ENCODE measurements at regions not wholly inside any gene's neighbourhood (a gene's known extent, or its start where the extent isn't known, plus 50 kb on each side); places are given as distances from the start of the nearest gene placed in this dataset.
"Not testable (repeated sequence)": the region's sequence is repeated elsewhere in the genome, so short reads cannot be mapped to it uniquely, and the experiment has no call there.

DNA sequence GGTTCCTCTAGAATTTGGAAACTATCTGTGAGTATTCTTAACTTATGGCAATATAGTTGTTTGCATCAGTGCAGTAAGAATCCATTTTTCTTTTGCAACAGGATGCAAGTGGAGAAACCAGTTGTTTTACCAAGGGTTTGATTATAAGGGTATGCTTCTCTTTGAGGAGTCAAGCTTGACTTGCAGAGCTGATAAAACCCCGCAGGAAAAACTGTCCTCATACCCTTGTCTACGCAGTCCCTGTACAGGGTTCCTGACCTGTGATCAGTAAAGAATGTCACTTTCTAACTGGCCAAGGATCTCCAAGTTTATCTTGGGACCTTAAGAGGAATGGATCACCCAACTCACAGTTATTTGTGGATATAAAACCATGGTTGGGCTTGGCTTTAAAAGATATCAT, 161.1 kb upstream of the OLIG3 start:
- DNase-seq (ENCODE audit: low read depth in 2 of 2): no peak

DNA sequence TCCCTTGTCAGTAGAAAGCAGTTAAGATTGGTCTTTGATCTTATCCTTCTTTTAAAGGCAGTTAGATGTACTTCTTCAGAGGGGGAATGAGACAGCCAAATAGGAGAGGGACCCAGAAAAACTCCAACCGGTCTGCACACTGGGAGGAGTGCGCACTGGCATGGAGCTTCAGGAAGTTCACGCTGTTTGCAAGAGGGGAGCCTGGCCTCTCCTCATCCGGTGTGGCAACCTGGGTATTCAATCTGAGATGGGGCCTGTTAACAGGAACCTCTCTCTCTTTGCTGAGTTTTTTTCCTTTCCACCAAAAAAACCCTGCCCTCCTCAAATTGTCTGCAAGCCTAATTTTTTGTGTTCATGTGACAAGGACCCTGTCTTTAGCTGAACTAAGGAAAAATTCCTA, 162.5 kb upstream of the OLIG3 start:
- DNase-seq (ENCODE audit: low read depth in 2 of 2): no peak

DNA sequence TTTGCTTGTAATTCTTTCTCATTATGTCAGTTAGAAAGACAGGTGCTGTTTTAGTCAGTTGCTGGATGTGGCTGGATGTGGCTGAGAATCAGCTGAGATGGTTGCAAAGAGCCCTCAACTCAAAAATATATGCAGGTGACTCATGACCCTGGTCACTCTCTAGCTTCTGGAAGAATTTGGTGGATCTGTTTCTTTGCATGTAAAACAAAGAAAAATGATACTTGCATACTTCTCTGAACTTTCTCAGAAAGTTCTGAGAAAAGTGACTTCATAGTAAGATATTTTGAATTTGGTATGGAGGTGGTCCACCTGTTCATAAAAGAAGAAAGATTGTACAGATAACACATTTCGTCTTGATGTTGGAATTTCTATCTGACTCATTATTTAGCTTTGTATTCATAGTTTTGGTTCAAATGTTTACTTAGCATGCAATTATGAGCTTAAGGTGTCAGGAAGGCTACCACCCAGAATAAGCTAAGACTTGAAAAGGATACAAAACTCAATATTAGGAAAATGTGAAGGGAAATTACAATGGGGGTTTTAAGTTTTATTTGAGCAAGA, 163.2 kb upstream of the OLIG3 start:
- DNase-seq (ENCODE audit: low read depth in 2 of 2): no peak

DNA sequence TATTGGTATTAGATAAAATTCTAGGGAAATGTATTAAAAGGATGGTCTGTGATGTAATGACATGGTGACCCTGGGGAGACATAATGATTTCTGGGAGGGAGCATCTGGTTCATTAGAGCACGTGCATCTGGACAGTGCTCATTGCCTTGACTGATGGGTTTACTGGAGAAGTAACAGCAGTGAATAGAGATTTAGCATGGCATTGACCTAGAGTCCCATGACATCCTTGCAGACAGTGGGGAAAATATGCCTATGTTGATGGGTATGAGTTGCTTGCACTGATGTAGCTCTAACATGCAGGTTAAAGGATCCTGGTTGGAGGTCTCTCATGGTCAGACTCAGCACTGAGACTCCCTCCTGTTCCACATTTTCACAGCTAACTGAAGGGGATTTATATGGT, 164.1 kb upstream of the OLIG3 start:
- DNase-seq (ENCODE audit: low read depth in 2 of 2): no peak

DNA sequence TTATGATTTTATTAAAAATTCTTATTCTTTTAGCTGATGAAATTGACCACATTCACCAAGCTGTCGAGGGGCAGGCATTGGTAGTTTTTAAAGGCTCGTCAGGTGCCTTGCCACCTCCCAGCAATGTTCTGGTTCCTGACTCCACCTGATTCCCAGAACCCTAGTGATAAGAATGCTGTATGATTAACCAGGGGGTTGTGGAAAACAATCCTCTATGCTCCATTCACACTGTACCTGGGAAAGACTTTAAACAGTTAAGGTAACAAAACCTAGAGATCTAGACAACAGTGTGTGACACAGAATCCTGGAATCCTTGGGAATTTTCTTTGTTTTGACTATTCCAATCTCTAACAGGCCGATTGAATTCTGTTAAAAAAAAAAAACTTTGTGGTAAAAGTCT, 165.7 kb upstream of the OLIG3 start:
- no peak for DNase-seq (ENCODE audit: low read depth in 2 of 2)

DNA sequence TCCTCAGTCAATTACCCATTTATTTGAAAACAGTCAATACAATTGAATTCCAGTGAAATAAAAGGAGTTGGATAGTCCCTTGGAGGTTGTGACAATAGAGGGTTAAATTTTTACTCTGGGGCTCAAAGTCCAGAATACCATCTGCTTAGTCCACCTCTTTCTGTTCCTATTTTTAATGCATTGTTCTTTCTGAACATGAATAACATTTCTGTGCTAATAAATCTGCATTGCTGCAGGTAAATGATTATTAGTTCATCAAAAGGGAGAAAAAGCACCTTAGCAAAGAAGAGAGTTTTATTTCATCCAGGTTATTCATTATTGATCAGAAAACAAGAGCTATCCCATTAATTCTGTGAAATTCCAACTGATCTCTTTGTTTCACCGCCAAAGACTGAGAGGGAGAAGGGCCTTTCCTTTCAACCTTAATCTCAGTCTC, 166.1 kb upstream of the OLIG3 start:
- DNase-seq (ENCODE audit: low read depth in 2 of 2): no peak

DNA sequence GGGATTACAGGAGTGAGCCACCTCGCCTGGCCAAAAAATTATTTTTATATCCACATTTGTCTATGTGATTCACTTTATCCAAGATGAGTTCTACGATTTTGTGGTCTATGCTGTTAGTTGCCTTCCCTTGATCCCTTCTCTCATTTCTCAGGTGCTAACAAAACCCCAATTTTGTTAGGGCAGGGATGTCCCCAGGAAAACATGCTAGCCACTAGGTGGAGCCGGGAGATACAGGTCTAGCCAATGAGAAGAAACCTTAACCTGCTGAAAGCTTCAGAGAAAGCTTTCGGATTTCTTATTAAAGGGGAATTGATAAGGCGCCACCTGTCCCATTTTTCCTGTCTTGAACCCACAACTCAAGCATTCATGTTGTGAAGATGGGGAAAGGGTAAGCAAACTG, 167.4 kb upstream of the OLIG3 start:
- peak; percentile 2 to 23 for DNase-seq (ENCODE audit: low read depth in 2 of 2)

DNA sequence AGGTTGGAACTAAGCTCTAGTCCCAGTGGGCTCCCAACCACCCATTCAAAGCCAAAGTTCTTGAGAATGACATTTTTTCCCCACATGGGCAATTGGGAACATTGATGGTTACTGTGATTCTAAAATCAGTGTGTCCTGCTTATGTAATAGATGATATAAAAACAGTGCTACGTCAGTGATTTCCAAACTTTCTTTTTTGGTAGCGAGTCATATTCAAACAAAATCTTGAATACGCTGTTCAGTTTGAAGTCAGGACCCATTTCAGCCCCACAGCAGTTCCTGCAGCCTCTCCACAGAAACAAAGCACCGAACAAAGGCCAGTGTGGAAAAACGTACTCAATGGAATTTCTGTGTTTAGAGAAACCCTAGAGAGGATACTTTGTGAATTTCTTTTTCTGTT, 170.0 kb upstream of the OLIG3 start:
- DNase-seq (ENCODE audit: low read depth in 2 of 2): no peak

DNA sequence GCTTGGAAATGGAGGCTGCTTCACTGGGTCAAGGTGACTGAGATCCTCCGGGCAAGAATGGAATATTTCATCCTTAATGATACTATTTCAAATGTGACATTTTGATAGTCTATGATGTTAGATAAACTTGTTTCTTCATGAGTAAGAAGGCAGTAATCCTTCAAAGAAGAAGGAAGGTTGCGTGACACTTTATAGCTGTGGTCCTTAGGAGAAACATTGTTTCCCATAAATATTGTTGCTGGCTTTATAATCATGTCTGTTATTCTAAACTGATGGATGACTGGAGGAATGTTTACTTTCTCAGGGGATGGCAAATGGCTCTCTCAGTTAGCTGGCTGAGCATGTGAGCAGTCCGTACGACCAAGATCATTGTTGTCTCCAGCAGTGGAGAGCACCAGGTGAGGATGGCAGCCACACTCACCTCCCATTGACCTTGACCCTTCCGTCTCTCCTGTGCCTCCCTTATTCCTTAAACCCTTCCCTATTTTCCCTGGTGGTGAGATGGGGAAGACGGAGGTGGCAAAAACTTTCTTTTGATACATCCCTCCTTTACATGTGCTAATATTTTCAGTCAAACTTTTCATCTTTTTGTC, 171.2 kb upstream of the OLIG3 start:
- no peak for DNase-seq (ENCODE audit: low read depth in 2 of 2)

DNA sequence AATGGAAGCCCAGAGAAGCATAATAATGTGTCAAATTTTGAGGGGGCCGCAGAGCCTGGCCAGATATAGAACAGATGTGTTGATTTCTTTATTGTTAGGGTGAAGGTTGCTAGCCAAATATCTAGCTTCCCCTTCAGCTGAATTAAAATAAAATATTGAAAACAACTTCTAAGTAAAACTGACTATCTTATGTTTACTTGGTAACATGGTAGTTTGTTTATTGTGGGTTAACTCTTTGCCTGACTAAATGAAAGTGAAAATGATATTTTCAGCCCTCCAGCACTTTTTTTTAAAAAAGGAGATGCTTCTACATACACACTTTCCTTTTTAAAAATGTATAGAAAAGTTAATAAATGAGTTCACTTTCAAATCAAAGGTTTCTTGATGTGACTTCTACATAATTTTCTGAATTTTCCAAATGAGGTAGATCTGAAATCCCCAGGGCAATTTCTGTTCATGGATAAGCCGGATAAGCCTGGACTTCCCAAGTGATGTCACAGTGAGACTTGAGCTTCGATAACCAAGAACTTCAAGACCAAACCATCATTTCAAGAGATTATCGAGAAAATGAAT, 172.1 kb upstream of the OLIG3 start:
- DNase-seq (ENCODE audit: low read depth in 2 of 2): no peak

DNA sequence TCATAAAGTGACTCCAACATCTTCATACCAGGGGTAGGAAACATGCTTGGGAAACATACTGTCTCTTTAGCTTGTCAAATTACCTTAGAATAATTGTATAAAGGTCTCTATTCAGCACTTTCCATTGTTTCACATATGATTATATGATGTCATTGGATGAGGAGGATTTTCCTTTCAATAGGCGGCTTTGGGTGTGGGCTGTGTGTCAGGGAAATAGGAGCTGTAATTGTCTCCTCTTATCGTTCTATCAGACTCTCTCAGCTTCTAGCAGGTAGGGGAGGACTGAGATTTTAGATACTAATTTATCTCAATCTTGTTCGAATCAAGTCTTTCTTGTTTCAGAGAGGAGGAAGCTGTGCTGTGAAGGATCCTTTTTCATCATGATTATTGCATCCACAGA, 179.4 kb upstream of the OLIG3 start:
- no peak for DNase-seq (ENCODE audit: low read depth in 2 of 2)

DNA sequence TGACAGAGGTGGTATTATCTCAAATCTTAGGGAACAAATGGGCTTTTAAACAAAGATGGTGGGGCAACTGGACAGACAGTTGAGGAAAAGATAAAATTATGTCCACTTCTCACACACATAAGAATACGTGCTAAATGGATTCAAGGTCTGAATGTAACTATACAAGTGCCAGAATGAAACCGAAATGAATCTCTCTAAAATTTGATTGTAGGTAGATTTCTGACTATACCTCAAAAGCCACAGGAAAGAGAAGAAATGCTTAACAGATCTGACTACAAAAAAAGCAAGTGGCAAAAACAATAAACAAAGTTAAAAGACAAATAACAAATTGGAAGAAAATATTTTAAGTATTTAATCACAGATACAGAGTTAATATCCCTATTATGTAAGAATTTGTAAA, 182.7 kb upstream of the OLIG3 start:
- no peak for DNase-seq (ENCODE audit: low read depth in 2 of 2)

DNA sequence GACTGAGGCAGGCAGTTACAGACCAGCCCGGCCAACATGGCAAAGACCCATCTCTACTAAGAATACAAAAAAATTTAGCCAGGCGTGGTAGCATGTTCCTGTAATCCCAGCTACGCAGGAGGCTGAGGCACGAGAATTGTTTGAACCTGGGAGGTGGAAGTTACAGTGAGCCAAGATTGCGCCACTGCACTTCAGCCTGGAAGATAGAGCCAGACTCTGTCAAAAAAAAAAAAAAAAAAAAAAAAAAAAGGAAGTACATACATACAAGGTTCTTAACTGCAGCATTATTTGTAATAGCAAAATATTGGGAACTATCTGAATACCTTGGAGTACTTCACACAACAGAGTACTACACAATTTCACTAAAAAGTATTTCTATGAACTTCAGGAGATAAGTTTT, 183.5 kb upstream of the OLIG3 start:
- no peak for DNase-seq (ENCODE audit: low read depth in 2 of 2)

DNA sequence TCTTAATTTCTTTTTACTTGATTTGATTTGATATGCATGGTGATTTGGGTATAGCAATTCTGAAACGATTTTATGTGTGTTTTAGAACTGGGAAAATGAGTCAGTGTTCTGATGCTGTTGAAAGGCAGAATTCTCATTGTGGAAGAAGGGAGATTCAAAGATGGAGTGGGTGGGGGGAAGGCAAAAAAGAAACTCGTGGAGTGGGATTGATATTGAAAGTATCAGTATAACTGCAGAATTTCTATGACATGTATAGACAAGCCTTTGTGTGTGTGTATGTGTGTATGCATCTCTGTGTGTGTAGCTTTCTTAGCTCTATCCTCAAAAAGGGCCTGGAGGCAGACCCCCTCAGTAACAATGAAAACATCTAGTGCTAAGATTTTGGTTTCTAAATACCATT, 184.3 kb upstream of the OLIG3 start:
- no peak for DNase-seq (ENCODE audit: low read depth in 2 of 2)

DNA sequence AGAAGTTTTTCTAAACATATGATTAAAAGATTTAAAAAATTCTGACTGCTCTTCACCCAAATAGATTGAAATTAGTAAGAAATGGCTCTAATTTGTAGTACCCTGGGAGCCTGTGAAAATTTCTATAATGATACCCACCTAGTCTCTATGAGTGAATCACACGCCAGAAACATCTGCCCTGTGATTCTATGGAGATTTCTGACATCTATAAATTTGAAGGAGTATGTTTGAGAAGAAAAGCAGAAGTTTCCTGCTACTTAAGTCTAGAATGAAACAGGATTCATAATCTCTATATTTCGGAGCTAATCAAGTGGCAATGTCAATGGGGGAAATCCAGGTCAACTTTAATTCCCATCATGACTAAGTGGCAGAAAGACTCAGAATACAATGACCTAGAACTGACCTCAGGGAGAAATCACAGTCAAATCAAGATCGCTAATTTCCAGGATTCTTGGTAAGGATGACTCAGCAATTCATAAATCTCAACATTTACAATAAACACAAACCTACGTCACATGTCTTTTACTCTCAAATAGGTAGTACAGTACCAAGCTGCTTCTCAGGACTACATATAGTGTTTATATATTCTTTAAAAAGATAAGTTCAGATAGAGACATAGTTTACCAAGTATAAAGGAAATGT, 186.2 kb upstream of the TNFAIP3 start:
- DNase-seq (ENCODE audit: low read depth in 2 of 2): no peak

DNA sequence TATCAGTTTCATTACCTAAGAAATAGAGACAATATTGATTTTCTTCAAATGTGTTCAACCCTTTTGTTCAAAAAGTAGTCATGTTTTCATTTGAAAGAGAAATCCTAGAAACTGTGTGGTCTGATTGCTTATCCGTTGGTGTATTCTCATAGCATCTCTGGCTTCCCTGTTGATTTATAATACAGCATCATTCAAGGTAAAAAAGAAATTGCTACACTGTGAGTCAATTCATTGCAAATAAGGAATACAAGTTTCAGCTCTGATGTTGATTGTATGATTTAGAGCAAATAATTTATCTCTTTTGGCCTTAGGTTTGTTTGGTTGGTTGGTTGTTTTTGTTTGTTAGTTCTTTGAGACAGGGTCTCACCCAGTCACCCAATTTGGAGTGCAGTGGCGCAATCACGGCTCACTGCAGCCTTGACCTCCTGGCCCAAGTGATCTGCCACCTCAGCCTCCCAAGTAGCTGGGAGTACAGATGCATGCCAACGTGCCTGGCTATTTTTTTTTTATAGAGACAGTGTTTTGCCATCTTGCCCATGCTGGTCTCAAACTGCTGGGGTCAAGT, 185.5 kb upstream of the TNFAIP3 start:
- no peak for DNase-seq (ENCODE audit: low read depth in 2 of 2)

DNA sequence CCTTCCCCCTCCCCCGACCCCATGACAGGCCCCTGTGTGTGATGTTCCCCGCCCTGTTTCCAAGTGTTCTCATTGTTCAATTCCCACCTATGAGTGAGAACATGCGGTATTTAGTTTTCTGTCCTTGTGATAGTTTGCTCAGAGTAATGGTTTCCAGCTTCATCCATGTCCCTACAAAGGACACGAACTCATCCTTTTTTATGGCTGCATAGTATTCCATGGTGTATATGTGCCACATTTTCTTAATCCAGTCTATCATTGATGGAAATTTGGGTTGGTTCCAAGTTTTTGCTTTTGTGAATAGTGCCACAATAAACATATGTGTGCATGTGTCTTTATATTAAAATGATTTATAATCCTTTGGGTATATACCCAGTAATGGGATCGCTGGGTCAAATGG, 184.4 kb upstream of the TNFAIP3 start:
- not testable (repeated sequence) for DNase-seq (ENCODE audit: low read depth in 2 of 2)

DNA sequence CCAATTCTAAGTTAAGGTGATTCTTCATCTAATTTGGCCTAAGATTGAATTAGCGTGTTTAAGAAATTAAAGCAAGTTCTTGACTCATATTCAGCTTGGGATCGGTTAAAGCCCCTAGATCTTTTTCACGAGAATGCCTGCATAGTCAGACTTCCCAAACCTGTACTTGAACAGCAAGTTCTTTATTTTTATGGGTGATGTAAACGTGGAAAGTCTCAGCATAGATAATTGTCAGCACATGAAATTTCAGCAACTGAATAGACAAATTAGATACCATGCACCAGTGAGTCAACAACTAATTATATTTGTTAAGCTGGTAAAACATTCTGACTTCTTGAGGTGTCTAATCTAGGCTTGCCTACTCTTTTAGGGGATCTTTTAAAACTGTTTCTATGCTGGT, 183.1 kb upstream of the TNFAIP3 start:
- no peak for DNase-seq (ENCODE audit: low read depth in 2 of 2)

DNA sequence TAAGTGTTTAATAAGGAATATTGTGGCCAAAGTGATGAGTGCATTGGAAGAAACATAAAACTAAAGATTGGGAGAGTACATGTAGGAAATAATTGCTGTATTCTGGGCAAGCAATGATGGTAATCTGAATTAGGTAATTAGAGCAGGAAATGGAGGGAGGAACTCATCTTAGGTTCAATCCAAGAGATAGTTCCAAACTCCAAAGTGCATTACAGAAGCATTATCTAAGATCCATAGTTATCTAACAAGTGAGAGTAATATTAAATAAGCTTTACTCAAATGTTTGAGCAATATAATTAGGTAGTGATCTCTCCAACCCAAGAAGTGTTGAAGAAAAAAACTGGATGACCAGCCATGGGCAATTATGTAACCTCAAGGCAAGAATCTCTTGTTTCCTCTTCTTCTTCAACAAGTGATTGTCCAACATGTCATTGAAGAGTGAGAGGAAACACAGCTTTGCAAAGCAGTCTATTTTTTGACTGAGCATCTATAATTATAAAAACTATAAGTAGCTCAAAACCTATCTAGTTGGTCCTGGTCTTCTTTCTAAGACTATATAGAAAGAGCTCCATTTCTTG, 181.2 kb upstream of the TNFAIP3 start:
- no peak for DNase-seq (ENCODE audit: low read depth in 2 of 2)

DNA sequence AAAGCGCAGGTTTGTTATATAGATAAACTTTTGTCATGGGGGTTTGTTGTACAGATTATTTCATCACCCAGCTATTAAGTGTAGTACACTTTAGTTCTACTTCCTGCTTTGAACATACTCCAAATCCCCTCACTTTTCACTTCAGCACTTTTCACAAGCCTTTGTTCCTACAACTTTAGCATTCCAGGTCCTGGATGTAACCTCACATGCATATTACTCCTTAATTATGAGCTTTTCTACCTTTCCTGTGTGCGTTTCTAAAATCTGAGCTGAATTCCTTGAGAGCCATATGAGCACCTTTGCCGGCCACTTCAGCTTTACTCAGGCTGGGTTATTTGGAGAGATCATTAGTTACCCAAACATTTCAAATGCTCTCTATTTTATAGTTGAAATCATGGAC, 179.2 kb upstream of the TNFAIP3 start:
- no peak for DNase-seq (ENCODE audit: low read depth in 2 of 2)

DNA sequence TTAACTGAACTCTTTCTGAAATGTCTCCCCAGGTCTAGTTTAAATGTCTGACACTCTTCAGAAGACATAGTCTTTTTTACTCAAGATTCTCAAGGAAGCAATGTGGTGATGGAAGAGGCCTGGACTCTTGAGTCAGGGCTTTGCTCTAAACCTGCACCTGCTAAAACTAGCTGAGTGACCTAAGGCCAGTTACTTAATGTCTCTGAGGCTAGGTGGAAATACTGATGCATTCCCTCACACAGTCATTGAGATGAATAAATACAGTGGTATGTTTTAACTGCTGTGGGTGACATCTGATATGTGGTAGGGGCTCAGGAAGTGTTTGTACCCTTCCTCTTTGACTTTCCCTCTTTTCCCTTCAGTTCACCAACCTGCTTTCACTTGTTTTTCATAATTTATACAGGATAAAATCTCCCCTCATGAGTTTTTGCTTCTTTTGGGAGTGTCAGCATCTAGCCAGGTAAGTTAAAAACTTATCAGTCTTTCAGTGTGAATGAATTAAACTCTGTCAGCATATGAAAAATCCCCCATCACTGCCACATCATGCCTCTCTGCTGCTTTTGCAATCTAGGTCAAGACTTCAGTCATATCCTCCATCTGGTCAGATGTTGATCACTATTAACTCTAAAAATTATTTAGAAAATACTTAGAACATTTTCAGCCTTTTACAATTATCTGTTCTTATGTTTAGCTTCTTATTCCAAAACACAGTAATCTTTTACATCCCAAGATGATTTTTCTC, 178.7 kb upstream of the TNFAIP3 start:
- no peak for DNase-seq (ENCODE audit: low read depth in 2 of 2)

DNA sequence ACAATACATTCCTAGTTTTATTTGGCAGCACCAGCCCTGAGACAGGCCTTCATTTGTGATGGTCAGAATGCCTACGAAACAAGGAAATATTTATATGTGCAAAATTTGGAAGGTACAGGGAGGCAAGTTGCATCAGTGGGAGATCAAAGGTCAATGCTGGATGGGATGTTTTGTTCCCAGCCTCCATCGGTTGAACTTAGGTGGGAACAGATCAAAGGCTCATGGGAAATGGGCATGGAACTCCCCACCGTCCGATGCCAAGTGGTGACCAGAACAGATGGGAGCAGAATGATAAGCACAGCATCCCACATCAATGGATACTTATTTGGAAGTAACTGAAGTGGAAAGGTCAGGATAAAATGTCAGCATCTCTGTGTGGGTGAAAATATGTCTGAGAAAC, 177.7 kb upstream of the TNFAIP3 start:
- DNase-seq (ENCODE audit: low read depth in 2 of 2): no peak

Data from activated CD8-positive, alpha-beta memory T cell treated with anti-CD3 and anti-CD28 coated beads for 4 hours (primary cell).